ENCODE measurements at regions not wholly inside any gene's neighbourhood (a gene's known extent, or its start where the extent isn't known, plus 50 kb on each side); places are given as distances from the start of the nearest gene placed in this dataset.

- no peak for DNase-seq (ENCODE audit: low read depth)
These were observed 477.3 kb upstream of the IRAK1BP1 start for GRCh38 chr6:78390066-78390465.

- DNase-seq (ENCODE audit: low read depth): no peak
These were observed 469.9 kb upstream of the IRAK1BP1 start for GRCh38 chr6:78397499-78397898.

- no peak for DNase-seq (ENCODE audit: low read depth)
These were observed 469.1 kb upstream of the IRAK1BP1 start for GRCh38 chr6:78398292-78398691.

- no peak for DNase-seq (ENCODE audit: low read depth)
These were observed 467.3 kb upstream of the IRAK1BP1 start for GRCh38 chr6:78400076-78400475.

DNA sequence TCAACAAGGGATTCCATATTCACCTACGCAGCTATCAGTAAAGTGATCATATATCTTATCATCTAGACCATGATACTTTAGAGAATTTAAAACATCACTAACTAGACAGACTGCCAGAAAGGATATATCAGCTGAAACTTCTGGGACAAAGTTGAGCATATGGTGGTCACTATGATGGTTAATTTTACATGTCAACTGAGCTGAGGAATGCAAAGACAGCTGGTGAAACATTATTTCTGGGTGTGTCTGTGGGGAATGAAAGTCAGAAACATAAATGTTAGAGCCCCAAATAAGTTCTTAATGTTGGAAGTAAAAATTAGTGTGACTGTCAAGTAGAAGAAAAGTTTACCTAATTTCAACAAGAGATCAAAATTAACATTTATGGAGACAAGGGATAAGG lies 440.0 kb upstream of the IRAK1BP1 start:
- DNase-seq (ENCODE audit: low read depth): no peak

DNA sequence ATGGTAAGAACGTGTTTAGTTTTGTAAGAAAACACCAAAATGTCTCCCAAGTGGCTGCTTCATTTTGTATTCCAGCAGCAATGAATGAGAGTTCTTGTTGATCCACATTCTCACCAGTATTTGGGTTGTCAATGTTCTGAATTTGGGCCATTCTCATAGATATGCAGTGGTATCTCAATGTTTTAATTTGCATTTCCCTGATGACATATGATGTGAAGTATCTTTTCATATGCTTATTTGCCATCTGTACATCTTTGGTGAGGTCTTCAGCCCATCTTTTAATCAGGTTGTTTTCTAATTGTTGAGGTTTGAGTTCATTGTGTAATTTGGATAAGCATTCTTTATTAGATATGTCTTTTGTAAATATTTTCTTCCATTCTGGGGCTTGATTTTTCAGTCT lies 436.8 kb upstream of the IRAK1BP1 start:
- DNase-seq (ENCODE audit: low read depth): no peak

GRCh38 chr6:78435671-78436070 lies 431.7 kb upstream of the IRAK1BP1 start:
- DNase-seq (ENCODE audit: low read depth): no peak

GRCh38 chr6:78436335-78436734 lies 431.0 kb upstream of the IRAK1BP1 start:
- DNase-seq (ENCODE audit: low read depth): no peak

DNA sequence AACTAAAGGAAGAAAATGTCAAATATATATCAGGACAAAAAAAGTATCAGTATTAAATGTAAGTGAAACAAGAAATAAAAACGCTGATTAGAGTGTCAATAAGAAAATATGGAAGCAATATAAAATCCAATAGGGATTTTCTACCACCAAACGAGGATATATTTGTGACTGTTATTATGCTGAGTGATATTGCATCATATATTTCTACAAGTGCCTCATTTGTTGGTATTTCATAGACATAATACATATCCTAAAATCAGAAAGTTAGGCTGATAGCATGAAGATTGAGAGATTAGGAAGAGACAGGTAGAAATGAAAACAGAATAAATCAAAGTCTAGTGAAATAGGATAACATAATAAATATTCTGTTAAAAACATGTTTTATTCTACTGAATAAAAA lies 429.2 kb upstream of the IRAK1BP1 start:
- no peak for DNase-seq (ENCODE audit: low read depth)

DNA sequence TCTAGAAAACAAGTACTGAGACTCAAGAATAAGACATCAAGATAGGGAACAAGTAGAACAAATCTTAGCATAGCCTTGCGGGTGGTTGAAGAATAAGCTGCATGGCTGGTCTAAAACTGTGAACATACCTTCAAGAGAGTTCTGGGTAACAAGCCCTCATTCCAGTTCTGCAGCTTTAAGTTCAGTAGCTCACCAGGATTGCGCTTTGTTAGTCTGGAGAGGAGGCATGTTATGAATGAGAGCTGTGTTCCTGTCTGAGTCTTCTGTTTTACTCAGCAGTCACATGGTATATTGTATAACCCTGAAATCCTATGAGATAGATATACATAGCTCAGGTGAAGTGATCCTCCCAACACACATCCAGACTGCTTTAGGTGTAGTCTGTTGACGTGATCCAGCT lies 406.6 kb upstream of the IRAK1BP1 start:
- no peak for DNase-seq (ENCODE audit: low read depth)

- DNase-seq (ENCODE audit: low read depth): no peak
These were observed 404.6 kb upstream of the IRAK1BP1 start for GRCh38 chr6:78462728-78463127.

DNA sequence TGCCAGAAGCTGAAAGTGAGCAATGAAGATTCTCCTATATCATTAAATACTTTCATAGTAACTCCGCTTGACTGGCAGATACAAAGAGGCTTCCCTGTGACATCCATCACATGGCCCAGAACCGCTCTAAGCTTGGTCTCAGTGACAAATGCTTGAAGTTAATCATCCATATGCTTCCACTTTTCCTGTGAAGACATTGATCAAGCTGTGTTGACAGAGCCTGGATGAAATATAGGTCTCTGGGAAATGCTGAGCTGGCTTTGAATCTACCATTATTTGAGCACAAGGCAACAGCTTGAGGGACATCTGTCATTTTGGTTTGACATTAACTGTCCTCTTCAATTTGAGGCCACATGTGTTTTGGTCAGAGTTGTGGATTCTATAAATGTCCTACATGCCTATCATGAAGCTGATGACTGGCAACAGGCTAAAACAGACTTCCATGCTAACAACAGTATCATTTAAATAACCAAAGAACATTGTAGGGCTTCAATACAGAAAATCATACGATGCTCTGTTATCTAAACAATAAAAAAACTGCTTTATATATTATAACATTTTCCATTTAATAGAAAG lies 402.2 kb upstream of the IRAK1BP1 start:
- no peak for DNase-seq (ENCODE audit: low read depth)

GRCh38 chr6:78476561-78476960 lies 390.8 kb upstream of the IRAK1BP1 start:
- DNase-seq (ENCODE audit: low read depth): no peak

- DNase-seq (ENCODE audit: low read depth): no peak
These were observed 384.4 kb upstream of the IRAK1BP1 start for GRCh38 chr6:78482801-78483552.

- no peak for DNase-seq (ENCODE audit: low read depth)
These were observed 383.7 kb upstream of the IRAK1BP1 start for GRCh38 chr6:78483553-78484197.

GRCh38 chr6:78484198-78485064 lies 382.9 kb upstream of the IRAK1BP1 start:
- DNase-seq (ENCODE audit: low read depth): no peak

DNA sequence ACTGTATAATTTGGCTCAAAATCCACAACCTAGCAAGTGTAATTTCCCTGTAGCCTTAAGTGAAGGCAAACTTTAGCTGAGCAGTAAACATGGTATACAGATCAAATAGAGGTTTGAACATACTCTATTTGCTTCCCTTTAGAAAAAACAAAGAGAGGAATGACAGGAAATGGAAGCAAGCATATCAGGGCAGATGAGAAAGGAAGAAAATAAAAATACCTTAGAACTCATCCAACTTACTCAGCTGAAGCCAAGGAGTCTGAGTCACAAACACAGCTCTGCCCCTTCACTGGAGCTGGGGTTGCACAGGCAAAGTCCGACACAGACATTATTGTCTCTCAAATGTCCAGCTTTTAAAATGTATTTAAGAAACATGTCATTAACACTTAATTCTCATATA lies 379.9 kb upstream of the IRAK1BP1 start:
- DNase-seq (ENCODE audit: low read depth): no peak

DNA sequence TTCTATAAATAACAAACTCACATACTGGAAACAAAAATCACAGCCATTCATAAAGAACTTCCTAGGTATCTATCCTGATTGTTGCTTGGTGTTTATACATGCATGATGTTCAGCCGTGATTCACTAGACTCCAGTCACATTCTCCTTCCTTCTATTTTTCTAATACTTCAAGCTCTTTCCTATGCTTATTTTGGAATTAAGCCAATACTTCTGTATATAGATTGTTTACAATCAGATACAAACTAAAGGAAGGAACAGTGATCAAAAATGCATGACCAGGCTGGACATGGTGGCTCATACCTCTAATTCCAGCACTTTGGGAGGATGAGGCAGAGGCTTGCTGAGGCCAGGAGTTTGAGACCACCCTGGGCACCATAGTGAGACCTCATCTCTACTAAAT lies 377.5 kb upstream of the IRAK1BP1 start:
- DNase-seq (ENCODE audit: low read depth): no peak

DNA sequence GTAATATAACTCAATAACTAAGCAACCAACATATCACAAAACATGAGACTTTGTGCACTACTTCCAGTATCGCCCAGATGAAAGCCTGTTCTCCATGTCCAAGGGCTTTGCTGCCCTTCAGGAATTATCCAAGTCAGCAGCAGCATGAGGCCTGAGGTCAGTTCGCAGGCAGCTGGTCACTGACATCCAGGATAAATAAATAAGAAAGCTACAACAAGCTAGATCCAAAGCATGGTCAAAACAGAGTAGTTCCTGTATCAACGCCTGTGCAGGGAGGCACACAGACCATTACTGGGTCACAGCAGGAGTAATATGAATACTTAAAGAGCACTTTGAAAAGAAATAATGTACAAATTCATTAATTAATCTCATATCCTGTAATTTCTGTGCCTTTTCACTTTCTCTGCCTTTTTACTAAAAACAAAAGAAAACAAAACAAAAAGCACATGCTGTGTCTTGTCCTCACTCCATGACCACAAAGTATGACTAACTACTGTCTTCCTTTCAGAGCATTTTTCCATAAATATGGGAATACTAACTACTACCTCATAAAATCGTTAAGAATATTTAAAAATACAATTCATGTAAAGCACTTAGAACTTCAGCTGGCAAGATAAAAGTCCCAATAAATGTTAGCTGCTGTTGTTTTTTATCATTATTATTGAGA lies 374.9 kb upstream of the IRAK1BP1 start:
- no peak for DNase-seq (ENCODE audit: low read depth)

DNA sequence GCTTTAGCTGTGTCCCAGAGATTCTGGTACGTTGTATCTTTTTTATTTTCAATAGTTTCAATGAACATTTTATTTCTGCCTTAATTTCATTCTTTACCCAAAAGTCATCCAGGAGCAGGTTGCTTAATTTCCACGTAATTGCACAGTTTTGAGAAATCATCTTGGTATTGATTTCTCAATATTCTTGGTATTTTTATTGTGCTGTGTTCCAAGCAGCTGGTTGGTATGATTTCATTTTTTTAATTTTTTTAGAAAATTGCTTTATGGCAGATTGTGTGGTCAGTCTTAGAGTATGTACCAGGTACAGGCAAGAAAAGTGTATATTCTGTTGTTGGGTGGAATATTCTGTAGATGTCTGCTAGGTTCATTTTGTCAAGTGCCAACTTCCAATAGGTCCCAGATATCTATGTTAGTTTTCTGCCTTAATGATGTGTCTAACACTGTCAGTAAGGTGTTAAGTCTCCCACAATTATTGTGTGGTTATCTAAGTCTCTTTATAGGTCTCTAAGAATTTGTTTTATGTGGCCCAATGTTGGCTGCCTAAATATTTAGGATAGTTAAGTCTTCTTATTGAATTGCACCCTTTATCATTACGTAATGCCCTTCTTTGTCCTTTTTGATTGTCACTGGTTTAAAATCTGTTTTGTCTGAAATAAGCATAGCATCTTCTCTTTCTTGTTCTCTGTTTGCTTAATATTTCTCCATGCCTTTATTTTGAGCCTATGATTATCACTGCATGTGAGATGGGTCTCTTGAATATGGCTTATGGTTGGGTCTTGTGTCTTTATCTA lies 366.9 kb upstream of the IRAK1BP1 start:
- DNase-seq (ENCODE audit: low read depth): no peak

DNA sequence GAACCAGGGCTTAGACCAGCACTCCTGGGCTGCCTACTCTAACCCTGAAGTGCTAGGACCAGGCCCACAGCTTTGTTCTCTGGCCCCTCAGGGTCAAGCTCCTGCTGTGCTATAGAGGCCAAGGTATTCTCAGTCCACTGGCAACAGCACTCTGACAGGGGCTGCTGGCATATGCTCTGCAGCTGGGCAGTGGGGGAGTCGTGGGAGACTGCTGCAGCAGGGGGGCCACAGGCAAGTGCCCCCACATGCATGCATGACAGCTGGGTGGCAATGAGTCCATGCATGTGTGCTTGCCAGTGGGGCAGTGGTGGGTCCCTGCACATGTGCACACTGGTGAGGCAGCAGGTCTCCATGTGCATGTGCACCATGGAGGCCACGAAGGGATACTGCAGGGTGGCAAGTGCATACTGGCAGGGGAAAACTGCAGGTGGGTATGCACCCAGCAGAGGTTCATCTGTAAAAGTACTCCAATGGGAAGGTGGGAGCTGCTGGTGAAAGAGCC lies 364.9 kb upstream of the IRAK1BP1 start:
- DNase-seq (ENCODE audit: low read depth): no peak
